Astrocyte (in vitro differentiated cells and primary cell): ENCODE measurements at regions not wholly inside any gene's neighbourhood (a gene's known extent, or its start where the extent isn't known, plus 50 kb on each side); places are given as distances from the start of the nearest gene placed in this dataset.

Experiments used
- DNase-seq: peaks from one replicate; pipeline ENCODE4 v3.0.0-alpha.2; 2010; ENCODE audit warnings: low read depth
- FAIRE-seq: peaks from 2 replicates; lab custom pipeline; 2011; peaks lifted over from hg19 to GRCh38; lab: Jason Lieb, UNC
- H2AFZ ChIP-seq: 2 replicates; pipeline ENCODE4 v1.6.0; 2012; ENCODE audit warnings: low read depth, low read length, inconsistent platforms
- H3K27ac ChIP-seq: 2 replicates; pipeline ENCODE4 v1.5.1; 2011; ENCODE audit warnings: low read depth, low read length, inconsistent platforms
- H3K27me3 ChIP-seq: 2 replicates; pipeline ENCODE4 v1.6.0; 2011; ENCODE audit warnings: low read length, inconsistent platforms; ENCODE audit not compliant: insufficient read depth
- H3K36me3 ChIP-seq: 2 replicates; pipeline ENCODE4 v1.5.1; 2011; ENCODE audit warnings: low read length, inconsistent platforms; ENCODE audit not compliant: insufficient read depth
- H3K4me1 ChIP-seq: 2 replicates; pipeline ENCODE4 v1.5.1; 2011; ENCODE audit warnings: low read length, inconsistent platforms; ENCODE audit not compliant: insufficient read depth
- H3K4me2 ChIP-seq: 2 replicates; pipeline ENCODE4 v1.6.0; 2012; ENCODE audit warnings: low read length, inconsistent platforms
- H3K4me3 ChIP-seq: 2 replicates; pipeline ENCODE4 v1.5.1; 2011; ENCODE audit warnings: low read depth, mild to moderate bottlenecking, low read length, inconsistent platforms; ENCODE audit not compliant: insufficient read depth
- H3K79me2 ChIP-seq: 2 replicates; pipeline ENCODE4 v1.6.0; 2012; ENCODE audit warnings: mild to moderate bottlenecking, low read length, inconsistent platforms; ENCODE audit not compliant: insufficient read depth
- H3K9ac ChIP-seq: 2 replicates; pipeline ENCODE4 v1.6.0; 2012; ENCODE audit warnings: mild to moderate bottlenecking, low read length, inconsistent platforms
- H3K9me3 ChIP-seq: 2 replicates; pipeline ENCODE4 v1.5.1; 2012; ENCODE audit warnings: low read depth, mild to moderate bottlenecking, low read length, inconsistent platforms; ENCODE audit not compliant: insufficient read depth
- H4K20me1 ChIP-seq: 2 replicates; pipeline ENCODE4 v1.6.0; 2012; ENCODE audit warnings: low read length, inconsistent platforms; ENCODE audit not compliant: insufficient read depth
- H3K27ac Mint-ChIP-seq: one replicate; pipeline ENCODE4 v1.8.0; 2021; ENCODE audit warnings: mild to moderate bottlenecking, mixed read lengths; ENCODE audit not compliant: unreplicated experiment
- H3K27me3 Mint-ChIP-seq: one replicate; pipeline ENCODE4 v1.8.0; 2021; ENCODE audit warnings: low read depth, mixed read lengths; ENCODE audit not compliant: unreplicated experiment
- H3K36me3 Mint-ChIP-seq: one replicate; pipeline ENCODE4 v1.8.0; 2021; ENCODE audit warnings: low read depth, mixed read lengths; ENCODE audit not compliant: unreplicated experiment
- H3K4me1 Mint-ChIP-seq: one replicate; pipeline ENCODE4 v1.8.0; 2021; ENCODE audit warnings: low read depth, mixed read lengths; ENCODE audit not compliant: unreplicated experiment
- H3K4me3 Mint-ChIP-seq: one replicate; pipeline ENCODE4 v1.8.0; 2021; ENCODE audit warnings: mild to moderate bottlenecking, moderate library complexity, mixed read lengths; ENCODE audit not compliant: unreplicated experiment
- H3K9me3 Mint-ChIP-seq: one replicate; pipeline ENCODE4 v1.8.0; 2021; ENCODE audit warnings: mild to moderate bottlenecking, mixed read lengths; ENCODE audit not compliant: unreplicated experiment
- CTCF ChIP-seq: IDR thresholded peaks from 2 replicates; pipeline ENCODE4 v1.5.1; 2011; ENCODE audit warnings: low read depth, mild to moderate bottlenecking, inconsistent platforms, low read length, moderate library complexity; ENCODE audit not compliant: insufficient read depth
- EZH2 ChIP-seq: IDR thresholded peaks from 2 replicates; pipeline ENCODE4 v1.6.1; 2012; ENCODE audit warnings: mild to moderate bottlenecking, low read length, inconsistent platforms; ENCODE audit not compliant: insufficient read depth

- Histone ChIP-seq H3K27me3 (no peaks in the 10 kb centered on the region), H3K9me3 (no peaks in the 10 kb centered on the region), H4K20me1 (no peaks in the 10 kb centered on the region), H2AFZ (no peak overlapping the region), H3K4me1 (no peaks in the 10 kb centered on the region), H3K9ac (no peak overlapping the region), H3K4me2 (no peak overlapping the region), H3K79me2 (no peaks in the 10 kb centered on the region), H3K4me3 (no peak overlapping the region), H3K36me3 (no peaks in the 10 kb centered on the region), H3K27ac (no peak overlapping the region)
- FAIRE-seq (no peak), DNase-seq (no peak)
- Mint-ChIP-seq H3K27ac (no peak overlapping the region), H3K27me3 (no peaks in the 10 kb centered on the region), H3K4me3 (no peak overlapping the region), H3K9me3 (peaks cover 3% of the 10 kb centered on the region), H3K4me1 (peaks cover 4% of the 10 kb centered on the region), H3K36me3 (no peaks in the 10 kb centered on the region)
- TF ChIP-seq EZH2 (no peak), CTCF (no peak)
Measured at GRCh38 chr3:102059145-102059943, 210.0 kb downstream of the NFKBIZ start.

GRCh38 chr3:102060814-102061213 is 211.5 kb downstream of the NFKBIZ start:
- Histone ChIP-seq H3K36me3 (no peaks in the 10 kb centered on the region), H3K27me3 (no peaks in the 10 kb centered on the region), H3K4me2 (no peak overlapping the region), H3K4me1 (no peaks in the 10 kb centered on the region), H3K9me3 (no peaks in the 10 kb centered on the region), H4K20me1 (no peaks in the 10 kb centered on the region), H3K79me2 (no peaks in the 10 kb centered on the region), H3K9ac (no peak overlapping the region), H3K4me3 (no peak overlapping the region), H3K27ac (no peak overlapping the region), H2AFZ (no peak overlapping the region)
- peaks cover 4% of the 10 kb centered on the region for H3K4me1 Mint-ChIP-seq
- no peaks in the 10 kb centered on the region for H3K27me3 Mint-ChIP-seq
- no peak for DNase-seq
- H3K9me3 Mint-ChIP-seq: peaks cover 3% of the 10 kb centered on the region
- FAIRE-seq: no peak
- H3K27ac Mint-ChIP-seq: no peak overlapping the region
- no peak for TF ChIP-seq EZH2
- TF ChIP-seq CTCF: no peak
- no peak overlapping the region for H3K4me3 Mint-ChIP-seq
- no peaks in the 10 kb centered on the region for H3K36me3 Mint-ChIP-seq

- FAIRE-seq (no peak), DNase-seq (no peak)
- Mint-ChIP-seq H3K36me3 (no peaks in the 10 kb centered on the region), H3K4me1 (peaks cover 7% of the 10 kb centered on the region), H3K4me3 (no peak overlapping the region), H3K27me3 (no peaks in the 10 kb centered on the region), H3K9me3 (no peaks in the 10 kb centered on the region), H3K27ac (no peak overlapping the region)
- Histone ChIP-seq H2AFZ (no peak overlapping the region), H3K27me3 (no peaks in the 10 kb centered on the region), H3K4me3 (no peak overlapping the region), H3K9ac (no peak overlapping the region), H3K27ac (no peak overlapping the region), H3K9me3 (no peaks in the 10 kb centered on the region), H3K4me2 (no peak overlapping the region), H3K36me3 (no peaks in the 10 kb centered on the region), H4K20me1 (no peaks in the 10 kb centered on the region), H3K4me1 (no peaks in the 10 kb centered on the region), H3K79me2 (no peaks in the 10 kb centered on the region)
- no peak for TF ChIP-seq EZH2
- no peak for TF ChIP-seq CTCF
Measured at GRCh38 chr3:102063572-102063971, 214.3 kb downstream of the NFKBIZ start.
